Fibroblast of lung (primary cell): ENCODE measurements at regions not wholly inside any gene's neighbourhood (a gene's known extent, or its start where the extent isn't known, plus 50 kb on each side); places are given as distances from the start of the nearest gene placed in this dataset.

Experiments
- DNase-seq, 2 donors: peaks; one replicate each; pipeline versions ENCODE4 v3.0.0 to v3.0.0-alpha.2; 2010; ENCODE audit warnings: low read depth in 2 of 2
- H2AFZ ChIP-seq: 2 replicates; pipeline ENCODE4 v1.5.1; 2012; ENCODE audit warnings: low read length, control low read depth, inconsistent platforms
- H3K27ac ChIP-seq: 2 replicates; pipeline ENCODE4 v1.5.1; 2011; ENCODE audit warnings: low read length, control low read depth; ENCODE audit not compliant: insufficient read depth
- H3K27me3 ChIP-seq: 2 replicates; pipeline ENCODE4 v1.5.1; 2011; ENCODE audit warnings: mild to moderate bottlenecking, low read length; ENCODE audit not compliant: control insufficient read depth, insufficient read depth
- H3K36me3 ChIP-seq: 2 replicates; pipeline ENCODE4 v1.5.1; 2011; ENCODE audit warnings: low read length; ENCODE audit not compliant: control insufficient read depth, insufficient read depth
- H3K4me1 ChIP-seq: 2 replicates; pipeline ENCODE4 v1.5.1; 2011; ENCODE audit warnings: low read length; ENCODE audit not compliant: control insufficient read depth, insufficient read depth; ENCODE audit errors: extremely low read depth
- H3K4me2 ChIP-seq: 2 replicates; pipeline ENCODE4 v1.5.1; 2011; ENCODE audit warnings: low read length, control low read depth; ENCODE audit not compliant: insufficient read depth; ENCODE audit errors: extremely low read depth
- H3K4me3 ChIP-seq, 4 experiments: fragments of 200-600 bp in 1 of 4; sonication (generic) in 1 of 4; replicated peaks in 1 of 4; 2 replicates each; pipeline ENCODE4 v1.5.1; 2011 to 2016; ENCODE audit warnings: low read length in 4 of 4, low read depth in 3 of 4, mild to moderate bottlenecking in 3 of 4, control low read depth in 2 of 4, inconsistent platforms in 1 of 4, mixed read lengths in 1 of 4; ENCODE audit not compliant: insufficient read depth in 1 of 4; ENCODE audit errors: control extremely low read depth in 1 of 4
- H3K79me2 ChIP-seq: 2 replicates; pipeline ENCODE4 v1.5.1; 2012; ENCODE audit warnings: mild to moderate bottlenecking, low read length, inconsistent platforms; ENCODE audit not compliant: control insufficient read depth, insufficient read depth
- H3K9ac ChIP-seq: 2 replicates; pipeline ENCODE4 v1.5.1; 2011; ENCODE audit warnings: mild to moderate bottlenecking, low read length, control low read depth; ENCODE audit not compliant: insufficient read depth
- H3K9me3 ChIP-seq: 2 replicates; pipeline ENCODE4 v1.5.1; 2012; ENCODE audit warnings: low read depth, low read length; ENCODE audit not compliant: control insufficient read depth, insufficient read depth
- H4K20me1 ChIP-seq: 2 replicates; pipeline ENCODE4 v1.5.1; 2011; ENCODE audit warnings: low read length; ENCODE audit not compliant: control insufficient read depth, insufficient read depth; ENCODE audit errors: extremely low read depth
- EZH2 ChIP-seq: IDR thresholded peaks from 2 replicates; pipeline ENCODE4 v1.5.1; 2012; ENCODE audit warnings: low read length, control low read depth, mild to moderate bottlenecking; ENCODE audit errors: missing control alignments
- TF ChIP-seq, protein P1 (sequence below), 2 donors: IDR thresholded peaks in 1 of 2; conservative IDR thresholded peaks in 1 of 2; 1 replicate in 1 of 2; 2 replicates in 1 of 2; pipeline ENCODE4 v1.5.1; 2011 to 2012; ENCODE audit warnings: low read length in 2 of 2, control low read depth in 1 of 2, inconsistent platforms in 1 of 2, low read depth in 1 of 2, mild to moderate bottlenecking in 1 of 2

DNA sequence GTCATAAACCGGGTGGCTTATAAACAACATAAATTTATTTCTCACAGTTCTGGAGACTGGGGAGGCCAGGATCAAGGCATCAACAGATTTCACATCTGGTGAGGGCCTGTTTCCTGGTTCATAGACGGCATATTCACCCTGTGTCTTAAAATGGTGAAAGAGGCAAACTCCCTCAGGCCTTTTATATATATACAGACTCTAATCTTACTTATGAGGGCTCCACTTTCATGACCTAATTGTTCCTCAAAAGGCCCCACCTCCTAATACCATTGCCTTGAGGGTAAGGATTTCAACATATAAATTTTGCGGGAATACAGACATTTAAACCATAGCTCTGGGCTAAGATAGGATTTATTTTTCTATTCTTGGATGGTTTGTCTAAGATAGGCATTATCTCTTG lies 187.2 kb downstream of the PPP1R3A start:
- DNase-seq = peak in 1 of 2 donors; percentile 27
- Histone ChIP-seq H3K9me3 (no peaks in the 10 kb centered on the region), H3K4me2 (no peak overlapping the region), H4K20me1 (no peaks in the 10 kb centered on the region), H3K27me3 (no peaks in the 10 kb centered on the region), H2AFZ (no peak overlapping the region), H3K36me3 (no peaks in the 10 kb centered on the region), H3K4me1 (peaks cover 5% of the 10 kb centered on the region), H3K27ac (no peak overlapping the region), H3K9ac (no peak overlapping the region), H3K4me3 (no peak overlapping the region), H3K79me2 (no peaks in the 10 kb centered on the region)
- TF ChIP-seq, protein P1, sequence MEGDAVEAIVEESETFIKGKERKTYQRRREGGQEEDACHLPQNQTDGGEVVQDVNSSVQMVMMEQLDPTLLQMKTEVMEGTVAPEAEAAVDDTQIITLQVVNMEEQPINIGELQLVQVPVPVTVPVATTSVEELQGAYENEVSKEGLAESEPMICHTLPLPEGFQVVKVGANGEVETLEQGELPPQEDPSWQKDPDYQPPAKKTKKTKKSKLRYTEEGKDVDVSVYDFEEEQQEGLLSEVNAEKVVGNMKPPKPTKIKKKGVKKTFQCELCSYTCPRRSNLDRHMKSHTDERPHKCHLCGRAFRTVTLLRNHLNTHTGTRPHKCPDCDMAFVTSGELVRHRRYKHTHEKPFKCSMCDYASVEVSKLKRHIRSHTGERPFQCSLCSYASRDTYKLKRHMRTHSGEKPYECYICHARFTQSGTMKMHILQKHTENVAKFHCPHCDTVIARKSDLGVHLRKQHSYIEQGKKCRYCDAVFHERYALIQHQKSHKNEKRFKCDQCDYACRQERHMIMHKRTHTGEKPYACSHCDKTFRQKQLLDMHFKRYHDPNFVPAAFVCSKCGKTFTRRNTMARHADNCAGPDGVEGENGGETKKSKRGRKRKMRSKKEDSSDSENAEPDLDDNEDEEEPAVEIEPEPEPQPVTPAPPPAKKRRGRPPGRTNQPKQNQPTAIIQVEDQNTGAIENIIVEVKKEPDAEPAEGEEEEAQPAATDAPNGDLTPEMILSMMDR (conservative IDR thresholded peaks at IDR 0.05 in 1 of 2, IDR thresholded peaks at IDR 0.05 in 1 of 2; ENCODE audit: low read depth in 1 of 2, low read length in 2 of 2) = no peak

DNA sequence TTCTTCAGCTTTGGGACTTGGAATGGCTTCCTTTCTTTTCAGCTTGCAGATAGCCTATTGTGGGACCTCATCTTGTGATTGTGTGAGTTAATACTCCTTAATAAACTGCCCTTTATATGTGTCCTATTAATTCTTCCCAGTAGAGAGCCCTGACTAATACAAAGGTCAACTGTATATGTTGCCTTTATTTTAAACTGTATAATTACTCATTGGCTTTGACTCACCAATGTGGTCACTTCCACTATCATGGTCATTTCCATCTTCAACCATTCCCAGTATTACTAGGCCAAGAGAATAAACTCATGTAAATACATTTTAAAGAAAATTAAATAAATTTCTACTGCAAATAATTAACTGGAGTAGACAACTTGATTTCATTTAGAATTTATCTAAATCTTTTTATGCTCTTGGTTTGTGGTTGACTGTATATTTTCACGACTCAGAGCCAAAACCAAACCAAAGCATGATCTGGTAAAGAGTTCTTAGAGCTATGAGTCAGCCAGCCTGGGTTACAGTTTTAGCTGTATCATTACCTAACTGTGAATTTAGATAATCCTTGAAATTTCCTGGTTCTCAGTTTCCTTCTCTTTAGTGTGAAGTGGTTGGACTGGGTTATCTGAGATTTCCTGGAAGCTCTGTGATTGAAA lies 188.4 kb downstream of the PPP1R3A start:
- peak; percentile 83 to 87 for DNase-seq
- no peak for TF ChIP-seq EZH2
- TF ChIP-seq, protein P1 (conservative IDR thresholded peaks at IDR 0.05 in 1 of 2, IDR thresholded peaks at IDR 0.05 in 1 of 2; ENCODE audit: low read depth in 1 of 2, low read length in 2 of 2) = no peak
- no peak overlapping the region for H3K27ac ChIP-seq
- H4K20me1 ChIP-seq = no peaks in the 10 kb centered on the region
- H3K9me3 ChIP-seq = no peaks in the 10 kb centered on the region
- no peak overlapping the region for H3K9ac ChIP-seq
- no peaks in the 10 kb centered on the region for H3K79me2 ChIP-seq
- H3K27me3 ChIP-seq = no peaks in the 10 kb centered on the region
- H3K4me3 ChIP-seq = no peak overlapping the region
- H2AFZ ChIP-seq = no peak overlapping the region
- H3K36me3 ChIP-seq = no peaks in the 10 kb centered on the region
- H3K4me2 ChIP-seq = no peak overlapping the region
- peaks cover 5% of the 10 kb centered on the region for H3K4me1 ChIP-seq

DNA sequence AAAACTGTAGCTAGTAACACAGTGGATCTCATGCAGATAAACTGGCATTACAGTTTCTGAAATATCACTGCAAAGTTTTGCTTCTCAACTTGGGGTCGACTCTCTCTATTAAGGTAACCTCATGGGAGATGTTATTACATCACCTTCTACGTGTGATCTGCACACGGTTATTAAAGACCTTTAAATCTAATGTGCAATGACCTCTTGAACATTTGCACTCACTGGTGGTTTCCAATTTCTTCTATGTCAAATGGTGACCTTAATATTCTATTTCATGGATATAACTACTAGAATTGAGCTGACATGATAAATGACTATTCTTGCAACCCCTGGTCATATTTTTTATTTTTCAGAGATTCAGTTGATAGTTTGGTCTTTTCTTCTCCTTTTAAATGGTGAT lies 191.3 kb downstream of the PPP1R3A start:
- Histone ChIP-seq H3K4me1 (peaks cover 5% of the 10 kb centered on the region), H3K27ac (no peak overlapping the region), H3K9ac (no peak overlapping the region), H3K4me3 (no peak overlapping the region), H3K4me2 (no peak overlapping the region), H3K27me3 (no peaks in the 10 kb centered on the region), H3K36me3 (no peaks in the 10 kb centered on the region), H3K9me3 (no peaks in the 10 kb centered on the region), H4K20me1 (no peaks in the 10 kb centered on the region), H2AFZ (no peak overlapping the region), H3K79me2 (no peaks in the 10 kb centered on the region)
- TF ChIP-seq, protein P1 (conservative IDR thresholded peaks at IDR 0.05 in 1 of 2, IDR thresholded peaks at IDR 0.05 in 1 of 2; ENCODE audit: low read depth in 1 of 2, low read length in 2 of 2) = no peak
- TF ChIP-seq EZH2 = no peak
- DNase-seq = no peak
